ENCODE measurements at regions not wholly inside any gene's neighbourhood (a gene's known extent, or its start where the extent isn't known, plus 50 kb on each side); places are given as distances from the start of the nearest gene placed in this dataset.

- Mint-ChIP-seq H3K4me1 (no peaks in the 10 kb centered on the region), H3K9me3 (peaks cover 0 to 21% (median 5%) of the 10 kb centered on the region in 9 donors), H3K4me3 (no peak overlapping the region), H3K27ac (no peak overlapping the region), H3K36me3 (no peaks in the 10 kb centered on the region), H3K27me3 (peaks cover 0 to 2% (median 0%) of the 10 kb centered on the region in 5 donors)
- ATAC-seq: no peak
- POLR2A ChIA-PET: no interaction called here
- no peak for DNase-seq
Observed at GRCh38 chr2:162917626-162918025, 79.1 kb upstream of the KCNH7 start.

- Mint-ChIP-seq H3K4me3 (no peak overlapping the region), H3K27me3 (peaks cover 0 to 2% (median 0%) of the 10 kb centered on the region in 5 donors), H3K4me1 (no peaks in the 10 kb centered on the region), H3K9me3 (peaks cover 0 to 21% (median 5%) of the 10 kb centered on the region in 9 donors), H3K36me3 (no peaks in the 10 kb centered on the region), H3K27ac (peak overlapping the region in 1 of 10 donors; percentile 46)
- no peak for DNase-seq
- no peak for ATAC-seq
- POLR2A ChIA-PET: no interaction called here
Observed at GRCh38 chr2:162916286-162916801, 77.8 kb upstream of the KCNH7 start.

GRCh38 chr2:162915858-162916257 lies 77.3 kb upstream of the KCNH7 start:
- peak overlapping the region in 1 of 10 donors; percentile 46 for H3K27ac Mint-ChIP-seq
- POLR2A ChIA-PET: no interaction called here
- peaks cover 0 to 21% (median 5%) of the 10 kb centered on the region in 9 donors for H3K9me3 Mint-ChIP-seq
- H3K36me3 Mint-ChIP-seq: no peaks in the 10 kb centered on the region
- no peaks in the 10 kb centered on the region for H3K4me1 Mint-ChIP-seq
- DNase-seq: no peak
- H3K27me3 Mint-ChIP-seq: peaks cover 0 to 2% (median 0%) of the 10 kb centered on the region in 5 donors
- no peak overlapping the region for H3K4me3 Mint-ChIP-seq
- ATAC-seq: no peak

DNA sequence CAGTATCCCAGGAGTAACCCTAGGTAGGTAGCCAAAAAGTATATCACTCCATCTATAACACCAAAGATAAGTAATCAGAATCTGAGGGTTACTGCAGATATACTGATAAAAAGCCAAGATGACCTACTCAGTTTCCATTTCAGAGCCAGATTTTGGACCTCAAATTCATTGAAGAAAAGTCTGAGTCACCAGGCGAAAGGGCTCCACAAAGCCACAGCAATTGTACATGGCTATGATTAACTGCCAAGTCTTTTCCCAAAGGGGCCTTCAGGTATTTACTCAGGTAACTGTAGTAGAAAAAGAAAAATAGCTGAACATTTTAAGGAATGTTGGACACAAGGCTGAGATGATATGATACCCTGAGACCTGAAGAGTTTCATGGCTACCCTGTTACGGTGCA lies 75.6 kb upstream of the KCNH7 start:
- POLR2A ChIA-PET: no interaction called here
- H3K27me3 Mint-ChIP-seq: peaks cover 0 to 2% (median 0%) of the 10 kb centered on the region in 5 donors
- H3K4me3 Mint-ChIP-seq: no peak overlapping the region
- ATAC-seq: no peak
- H3K4me1 Mint-ChIP-seq: no peaks in the 10 kb centered on the region
- H3K9me3 Mint-ChIP-seq: peaks cover 0 to 21% (median 5%) of the 10 kb centered on the region in 9 donors
- no peak for DNase-seq
- H3K27ac Mint-ChIP-seq: no peak overlapping the region
- no peaks in the 10 kb centered on the region for H3K36me3 Mint-ChIP-seq

DNA sequence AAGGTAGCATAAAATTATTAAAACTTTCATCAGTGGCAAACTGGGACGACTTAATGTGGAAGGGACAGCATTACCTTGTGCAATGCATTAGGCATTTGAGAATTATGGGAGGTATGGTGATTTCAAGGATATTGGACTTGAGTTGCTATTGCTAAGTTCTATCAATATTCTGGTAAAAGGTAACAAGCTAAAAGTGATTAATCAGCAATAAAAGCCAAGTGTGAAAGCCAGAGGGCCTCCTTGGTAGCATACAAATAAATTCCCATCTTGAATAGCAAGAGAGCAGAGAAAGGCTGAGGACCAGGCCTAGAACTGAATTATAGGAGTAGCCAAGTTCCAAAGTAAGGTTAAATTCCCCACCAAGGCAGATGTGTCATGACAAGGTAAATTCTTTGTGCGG lies 74.2 kb upstream of the KCNH7 start:
- Mint-ChIP-seq H3K27me3 (peaks cover 0 to 2% (median 0%) of the 10 kb centered on the region in 5 donors), H3K36me3 (no peaks in the 10 kb centered on the region), H3K4me3 (no peak overlapping the region), H3K4me1 (no peaks in the 10 kb centered on the region), H3K27ac (no peak overlapping the region), H3K9me3 (peaks cover 0 to 21% (median 5%) of the 10 kb centered on the region in 9 donors)
- DNase-seq (no peak), ATAC-seq (no peak)
- POLR2A ChIA-PET: no interaction called here

DNA sequence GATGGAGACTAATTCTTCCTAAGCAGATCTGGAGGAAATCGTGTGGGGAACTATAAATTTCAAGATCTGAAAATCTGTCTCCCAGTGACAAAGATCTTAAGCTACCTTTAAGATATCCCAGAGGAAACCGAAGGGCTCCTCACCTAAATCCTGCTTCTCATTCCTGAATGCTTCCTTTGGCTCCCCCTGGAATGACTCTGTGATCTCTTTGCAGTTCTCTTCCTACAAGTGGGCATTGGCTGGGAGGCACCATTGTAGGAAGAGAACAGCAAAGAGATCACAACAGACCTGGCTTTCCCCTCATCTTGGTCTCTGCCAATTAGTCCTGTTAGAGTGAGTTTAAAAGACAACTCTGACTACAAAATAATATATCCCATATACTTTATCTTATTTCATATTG lies 70.0 kb upstream of the KCNH7 start:
- peaks cover 0 to 8% (median 0%) of the 10 kb centered on the region in 9 donors for H3K9me3 Mint-ChIP-seq
- H3K27ac Mint-ChIP-seq: no peak overlapping the region
- no peak overlapping the region for H3K4me3 Mint-ChIP-seq
- ATAC-seq: no peak
- peaks cover 0 to 4% (median 0%) of the 10 kb centered on the region in 5 donors for H3K27me3 Mint-ChIP-seq
- H3K36me3 Mint-ChIP-seq: no peaks in the 10 kb centered on the region
- POLR2A ChIA-PET: no interaction called here
- H3K4me1 Mint-ChIP-seq: no peaks in the 10 kb centered on the region
- no peak for DNase-seq

GRCh38 chr2:162890690-162891311 lies 52.2 kb upstream of the KCNH7 start:
- H3K36me3 Mint-ChIP-seq: no peaks in the 10 kb centered on the region
- POLR2A ChIA-PET: no interaction called here
- no peak for DNase-seq
- no peaks in the 10 kb centered on the region for H3K27me3 Mint-ChIP-seq
- peaks cover 0 to 3% (median 0%) of the 10 kb centered on the region in 9 donors for H3K9me3 Mint-ChIP-seq
- no peak for ATAC-seq
- H3K27ac Mint-ChIP-seq: no peak overlapping the region
- H3K4me3 Mint-ChIP-seq: no peak overlapping the region
- H3K4me1 Mint-ChIP-seq: peaks cover 0 to 2% (median 0%) of the 10 kb centered on the region in 4 donors

DNA sequence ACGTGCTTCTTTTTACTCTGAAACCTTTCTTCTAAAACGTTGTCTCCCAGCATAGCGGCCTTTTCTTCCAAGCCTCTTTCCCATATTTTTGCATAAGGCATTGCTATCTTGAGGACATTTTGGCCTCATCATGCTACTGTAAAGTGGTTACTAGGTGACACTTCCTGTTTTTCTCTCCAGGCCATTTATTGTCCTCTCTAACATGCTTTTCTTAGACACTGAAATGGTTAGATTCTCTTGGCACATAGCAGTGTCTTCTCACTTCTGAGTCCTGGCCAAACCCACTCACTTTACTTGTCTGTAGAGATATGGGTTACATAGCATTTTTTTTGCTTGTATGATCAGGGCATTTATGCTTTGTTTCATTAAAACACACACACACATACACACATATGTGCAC lies 50.1 kb upstream of the KCNH7 start:
- Mint-ChIP-seq H3K27me3 (no peaks in the 10 kb centered on the region), H3K36me3 (no peaks in the 10 kb centered on the region), H3K4me1 (peaks cover 0 to 2% (median 0%) of the 10 kb centered on the region in 4 donors), H3K27ac (no peak overlapping the region), H3K4me3 (no peak overlapping the region), H3K9me3 (peaks cover 0 to 3% (median 0%) of the 10 kb centered on the region in 9 donors)
- DNase-seq (no peak), ATAC-seq (no peak)
- POLR2A ChIA-PET: no interaction called here
